A673 (cell line): ENCODE measurements at regions not wholly inside any gene's neighbourhood (a gene's known extent, or its start where the extent isn't known, plus 50 kb on each side); places are given as distances from the start of the nearest gene placed in this dataset.

Experiments
- BruUV-seq: library from RNA; stranded (reverse); fragments of 400-500 nt; replicated peaks from 2 replicates; lab custom pipeline; 2021; lab: Mats Ljungman, UMichigan
- CTCF ChIA-PET: fragments of 300-600 bp; sonication (Branson Sonifier 250); formaldehyde crosslinking; loops from one replicate; lab custom pipeline; 2022; ENCODE audit warnings: antibody characterized with exemption; lab: Charles Lee
- POLR2A ChIA-PET: fragments of 300-600 bp; sonication (Branson Sonifier 250); formaldehyde crosslinking; loops from one replicate; lab custom pipeline; 2022; ENCODE audit warnings: antibody characterized with exemption; ENCODE audit not compliant: low non-redundant PET; lab: Charles Lee
- DNase-seq: peaks from one replicate; pipeline ENCODE4 v3.0.0-alpha.2; 2015; ENCODE audit warnings: low spot score
- H3K27ac ChIP-seq: fragments of 200-600 bp; sonication (generic); 2 replicates; pipeline ENCODE4 v1.5.1; 2016; ENCODE audit warnings: mixed run types, low read depth, mild to moderate bottlenecking, mixed read lengths, antibody characterized with exemption, low read length; ENCODE audit not compliant: poor library complexity, severe bottlenecking
- H3K27me3 ChIP-seq: fragments of 200-600 bp; sonication (generic); replicated peaks from 2 replicates; pipeline ENCODE4 v1.6.1; 2017; ENCODE audit warnings: mixed run types, low read depth, mild to moderate bottlenecking, mixed read lengths, antibody characterized with exemption, low read length; ENCODE audit not compliant: insufficient read depth, poor library complexity
- H3K36me3 ChIP-seq: fragments of 200-600 bp; sonication (generic); 2 replicates; pipeline ENCODE4 v1.6.1; 2016; ENCODE audit warnings: mixed run types, mild to moderate bottlenecking, mixed read lengths, antibody characterized with exemption, low read length; ENCODE audit not compliant: insufficient read depth, poor library complexity, severe bottlenecking
- H3K4me1 ChIP-seq: fragments of 200-600 bp; sonication (generic); 2 replicates; pipeline ENCODE4 v1.6.1; 2017; ENCODE audit warnings: mixed run types, mild to moderate bottlenecking, mixed read lengths, antibody characterized with exemption, low read length; ENCODE audit not compliant: insufficient read depth, poor library complexity, severe bottlenecking
- H3K4me3 ChIP-seq: fragments of 200-600 bp; sonication (generic); 2 replicates; pipeline ENCODE4 v1.5.1; 2016; ENCODE audit warnings: low read depth, mixed run types, mild to moderate bottlenecking, mixed read lengths, low read length; ENCODE audit not compliant: poor library complexity, severe bottlenecking
- H3K9me3 ChIP-seq: fragments of 200-600 bp; sonication (generic); 2 replicates; pipeline ENCODE4 v1.6.1; 2016; ENCODE audit warnings: mixed run types, low read depth, mild to moderate bottlenecking, mixed read lengths, antibody characterized with exemption, low read length; ENCODE audit not compliant: poor library complexity, severe bottlenecking
- CTCF ChIP-seq: fragments of 300-800, 200-600 bp; sonication (generic); conservative IDR thresholded peaks from 2 replicates; pipeline ENCODE4 v1.5.1; 2017; ENCODE audit warnings: low read depth, mild to moderate bottlenecking, antibody characterized with exemption, low read length, moderate library complexity, mixed read lengths
- EZH2 ChIP-seq: fragments of 200-600 bp; sonication (generic); IDR thresholded peaks from 2 replicates; pipeline ENCODE4 v1.6.1; 2017; ENCODE audit warnings: borderline replicate concordance, low read depth, mild to moderate bottlenecking, mixed read lengths, antibody characterized with exemption, low read length; ENCODE audit not compliant: poor library complexity, severe bottlenecking
- intact Hi-C: fragments of 100-400 bp; cut with micrococcal nuclease; formaldehyde crosslinking; loops from one replicate; pipeline ENCODE4 v1.10.0; 2022; ENCODE audit not compliant: unreplicated experiment

DNA sequence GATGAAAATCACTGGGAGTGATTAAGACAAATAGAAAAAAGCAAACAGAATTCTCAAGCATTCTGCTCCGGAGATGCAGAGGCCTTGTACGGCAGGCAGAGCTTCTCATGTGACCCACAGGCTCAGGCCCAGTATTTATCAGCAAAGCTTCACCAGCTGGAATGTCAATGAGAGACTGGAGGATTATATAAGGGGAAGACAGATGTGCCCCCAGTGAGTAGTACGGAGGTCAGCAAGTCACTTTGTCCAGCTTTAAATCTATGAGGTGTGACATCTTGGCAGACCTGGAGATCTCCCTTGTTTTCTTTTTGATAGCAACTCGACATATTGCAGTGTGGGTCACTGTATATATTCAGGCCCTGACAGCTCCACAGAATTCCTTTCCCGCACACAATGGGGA lies 106.8 kb downstream of the HHIPL2 start:
- Histone ChIP-seq H3K27me3 (peaks cover 4% of the 10 kb centered on the region), H3K9me3 (no peaks in the 10 kb centered on the region), H3K4me3 (no peak overlapping the region), H3K4me1 (no peaks in the 10 kb centered on the region), H3K36me3 (no peaks in the 10 kb centered on the region), H3K27ac (no peak overlapping the region)
- BruUV-seq: no TSS peak
- POLR2A ChIA-PET: no interaction called here
- no peak for DNase-seq
- TF ChIP-seq CTCF (no peak), EZH2 (no peak)
- intact Hi-C loops: no loop called here
- CTCF ChIA-PET: no interaction called here

DNA sequence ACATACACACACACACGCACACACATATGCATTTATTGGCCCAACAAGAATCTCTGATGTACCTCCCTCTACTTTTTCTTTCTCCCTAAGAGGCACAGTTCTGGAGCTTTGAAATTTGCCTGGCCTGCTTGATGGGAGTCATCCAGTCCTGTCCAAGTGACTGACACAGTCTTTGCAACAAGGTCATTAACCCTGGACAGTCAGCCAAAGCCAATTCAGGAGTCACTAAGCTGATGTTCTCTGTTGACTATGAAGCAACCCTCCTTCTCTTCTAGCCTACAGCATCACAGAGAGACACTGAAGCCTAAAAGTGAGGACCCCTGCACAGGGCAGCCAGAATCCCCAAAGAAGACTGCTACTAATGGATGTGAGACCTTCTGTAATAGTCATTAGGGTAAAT lies 123.1 kb downstream of the HHIPL2 start:
- Histone ChIP-seq H3K9me3 (no peaks in the 10 kb centered on the region), H3K4me3 (no peak overlapping the region), H3K36me3 (no peaks in the 10 kb centered on the region), H3K4me1 (no peaks in the 10 kb centered on the region), H3K27me3 (no peaks in the 10 kb centered on the region), H3K27ac (no peak overlapping the region)
- DNase-seq: no peak
- intact Hi-C loops: no loop called here
- ChIA-PET CTCF (no interaction called here), POLR2A (no interaction called here)
- BruUV-seq: no TSS peak
- no peak for TF ChIP-seq CTCF
- TF ChIP-seq EZH2: no peak

DNA sequence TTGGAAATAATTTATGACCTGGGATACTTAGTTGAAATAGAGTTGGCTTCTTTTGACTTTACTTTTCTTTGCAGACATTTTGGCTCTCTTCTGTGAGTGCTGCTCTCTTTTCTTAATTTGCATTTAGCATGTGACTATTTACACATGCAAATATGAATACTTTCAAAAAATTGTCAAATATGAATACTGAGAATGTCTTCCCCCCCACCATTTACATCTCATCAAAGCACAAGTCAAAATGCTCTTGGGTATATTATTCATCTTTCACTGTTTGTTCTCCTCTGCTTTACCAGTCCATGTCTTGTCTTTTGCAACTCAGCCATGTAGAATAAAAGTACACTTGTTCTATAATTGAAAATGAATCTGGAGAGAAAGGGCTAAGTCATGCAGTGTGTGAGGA lies 126.5 kb downstream of the HHIPL2 start:
- no peaks in the 10 kb centered on the region for H3K9me3 ChIP-seq
- CTCF ChIA-PET: no interaction called here
- no peaks in the 10 kb centered on the region for H3K4me1 ChIP-seq
- H3K36me3 ChIP-seq: no peaks in the 10 kb centered on the region
- POLR2A ChIA-PET: no interaction called here
- intact Hi-C loops: no loop called here
- no TSS peak for BruUV-seq
- TF ChIP-seq EZH2: no peak
- no peak for TF ChIP-seq CTCF
- no peak overlapping the region for H3K4me3 ChIP-seq
- no peak for DNase-seq
- no peak overlapping the region for H3K27ac ChIP-seq
- peaks cover under 1% of the 10 kb centered on the region for H3K27me3 ChIP-seq
